Medulla oblongata (tissue), 1 donor: ENCODE measurements at regions not wholly inside any gene's neighbourhood (a gene's known extent, or its start where the extent isn't known, plus 50 kb on each side); places are given as distances from the start of the nearest gene placed in this dataset.
A peak's percentile ranks its signal among the peaks of the same experiment; 100 is the strongest.
"Not testable (repeated sequence)": the region's sequence is repeated elsewhere in the genome, so short reads cannot be mapped to it uniquely, and the experiment has no call there.

Source experiments
- DNase-seq: peaks from one replicate; pipeline ENCODE4 v3.0.0-alpha.2; 2015; ENCODE audit errors: extremely low spot score

DNA sequence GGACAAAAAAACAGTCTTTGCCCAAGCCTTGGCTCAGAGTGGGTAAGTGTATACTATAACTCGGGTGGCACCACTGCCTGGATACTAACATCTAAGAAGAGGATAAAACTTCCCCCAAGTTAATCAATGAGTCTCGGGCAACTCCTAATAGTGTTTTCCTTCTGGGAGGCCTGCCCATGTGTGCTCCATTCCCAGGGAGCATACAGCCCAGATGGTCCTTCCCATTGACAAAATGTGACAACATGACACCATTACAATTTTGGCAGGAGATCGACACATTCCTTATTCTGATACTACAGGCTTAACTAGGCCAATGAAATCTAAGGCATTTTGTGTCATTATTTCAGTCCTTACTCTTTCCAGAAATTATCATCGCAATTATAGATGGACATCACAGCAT is 52.7 kb upstream of the CRIM1 start:
- no peak for DNase-seq

DNA sequence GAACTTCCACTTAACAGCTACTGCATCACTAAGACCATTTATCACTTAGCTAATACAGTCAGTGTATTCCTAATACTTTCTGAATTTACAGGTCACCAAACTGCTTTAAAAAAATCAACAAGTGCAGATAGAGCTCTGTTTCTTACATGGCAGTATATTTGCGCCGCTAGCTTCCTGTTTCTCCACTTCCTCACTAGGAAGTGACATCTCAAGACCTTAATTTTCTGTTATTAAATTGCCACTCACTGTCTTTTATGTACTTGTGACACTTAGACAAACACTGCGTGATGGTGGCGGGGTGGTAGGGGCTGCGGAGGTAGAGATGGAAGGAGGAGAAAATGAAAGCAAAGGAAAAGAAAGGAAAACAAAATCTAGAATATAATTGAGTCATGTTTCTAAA is 53.7 kb upstream of the CRIM1 start:
- no peak for DNase-seq

DNA sequence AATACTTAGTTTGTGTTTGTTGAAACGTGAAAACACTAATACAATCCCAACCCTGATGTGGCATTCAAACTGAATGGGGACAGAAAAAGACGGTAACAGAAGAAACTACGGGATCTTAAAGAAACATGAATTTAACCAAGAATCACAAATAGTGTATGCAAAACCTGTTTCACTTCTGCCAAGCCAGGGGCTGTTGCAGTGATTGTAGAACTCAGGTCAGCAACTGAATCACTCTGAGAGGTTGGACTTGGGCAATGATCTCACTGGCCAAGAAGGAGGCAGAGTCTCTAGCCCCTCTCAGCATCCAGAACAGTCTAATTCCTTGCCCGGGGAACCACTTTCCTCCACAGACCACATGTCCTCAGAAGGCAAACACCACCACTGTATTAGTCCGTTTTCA is 54.9 kb upstream of the CRIM1 start:
- no peak for DNase-seq

DNA sequence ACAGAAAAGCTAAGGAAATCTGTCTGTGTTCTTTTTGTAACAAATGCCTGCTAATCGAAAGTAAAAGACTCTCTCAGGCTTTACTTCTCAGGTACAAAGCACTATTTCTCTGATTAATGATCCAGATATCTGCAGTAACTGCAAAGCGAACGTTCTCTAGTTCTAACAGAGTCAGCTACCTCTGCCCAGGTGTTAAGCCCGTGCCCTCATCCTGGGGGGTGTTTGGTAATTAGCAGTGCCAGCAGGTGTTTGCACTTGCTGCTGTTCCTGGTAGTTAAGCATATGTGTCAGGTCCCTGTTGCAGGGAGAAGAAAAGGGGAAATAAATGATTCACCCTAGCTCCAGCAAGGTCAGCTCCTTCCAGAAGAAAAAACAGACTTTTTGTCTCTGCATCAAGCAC is 58.8 kb upstream of the CRIM1 start:
- no peak for DNase-seq

DNA sequence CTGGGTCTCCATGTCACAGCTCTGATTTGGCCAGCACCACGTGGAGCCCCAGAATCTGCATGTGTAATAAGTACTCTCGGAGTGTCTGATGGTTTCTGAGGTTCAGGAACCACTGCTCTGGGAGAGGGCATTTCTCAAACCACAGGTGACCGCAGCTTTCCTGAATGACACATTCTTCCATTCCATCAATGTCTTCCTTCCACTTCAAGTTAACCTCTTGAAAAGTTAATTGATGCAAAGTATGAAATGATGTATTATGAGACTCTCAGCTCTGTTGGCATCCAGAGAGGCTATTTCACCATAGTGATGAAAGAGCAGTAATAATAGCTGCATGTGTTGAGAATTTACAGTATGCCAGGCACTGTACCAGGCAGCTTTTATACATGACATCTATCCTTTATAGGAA is 61.3 kb upstream of the CRIM1 start:
- DNase-seq: no peak

DNA sequence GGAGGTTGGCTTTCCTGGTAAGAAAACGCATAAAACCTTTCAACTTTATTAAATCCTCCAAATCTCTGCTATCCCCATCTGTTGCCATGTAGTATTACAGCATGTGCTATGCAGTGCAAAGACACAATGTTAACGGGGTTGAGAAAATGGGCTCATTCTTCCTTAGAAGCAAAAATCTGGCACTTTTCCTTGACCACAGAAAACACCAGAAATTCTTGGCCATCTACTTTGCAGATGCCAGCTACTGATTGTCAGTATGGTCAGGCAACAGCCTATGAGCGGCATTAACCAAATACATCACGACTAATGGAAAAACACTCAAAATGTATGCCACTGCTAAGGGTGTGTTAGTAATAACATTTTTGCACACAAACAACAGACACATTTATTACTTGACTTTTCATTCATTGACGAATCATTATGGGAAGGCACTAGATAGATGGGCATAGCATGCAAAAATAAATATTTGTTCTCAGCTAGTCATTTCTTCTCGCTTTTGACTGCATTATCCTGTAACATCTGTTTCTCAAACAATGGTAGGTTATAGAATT is 65.2 kb upstream of the CRIM1 start:
- DNase-seq: peak; percentile 19

DNA sequence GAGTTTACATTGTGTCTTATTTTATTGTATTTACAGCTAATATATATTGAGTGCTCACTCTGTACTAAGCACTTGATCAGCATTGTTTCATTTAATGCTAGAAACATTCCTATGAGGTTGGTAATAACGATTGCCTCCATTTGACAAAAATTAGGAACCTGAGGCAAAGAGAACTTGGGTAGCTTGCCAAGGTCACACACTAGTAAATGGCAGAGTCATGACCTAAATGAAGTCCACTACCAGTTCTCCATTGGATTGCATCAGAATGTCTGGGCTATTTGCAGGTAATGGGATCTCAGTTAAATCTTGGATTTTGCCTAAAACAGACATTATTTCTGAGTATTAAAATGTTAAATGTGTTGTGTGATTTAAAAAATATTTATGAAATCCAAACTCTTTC is 65.8 kb upstream of the CRIM1 start:
- no peak for DNase-seq

DNA sequence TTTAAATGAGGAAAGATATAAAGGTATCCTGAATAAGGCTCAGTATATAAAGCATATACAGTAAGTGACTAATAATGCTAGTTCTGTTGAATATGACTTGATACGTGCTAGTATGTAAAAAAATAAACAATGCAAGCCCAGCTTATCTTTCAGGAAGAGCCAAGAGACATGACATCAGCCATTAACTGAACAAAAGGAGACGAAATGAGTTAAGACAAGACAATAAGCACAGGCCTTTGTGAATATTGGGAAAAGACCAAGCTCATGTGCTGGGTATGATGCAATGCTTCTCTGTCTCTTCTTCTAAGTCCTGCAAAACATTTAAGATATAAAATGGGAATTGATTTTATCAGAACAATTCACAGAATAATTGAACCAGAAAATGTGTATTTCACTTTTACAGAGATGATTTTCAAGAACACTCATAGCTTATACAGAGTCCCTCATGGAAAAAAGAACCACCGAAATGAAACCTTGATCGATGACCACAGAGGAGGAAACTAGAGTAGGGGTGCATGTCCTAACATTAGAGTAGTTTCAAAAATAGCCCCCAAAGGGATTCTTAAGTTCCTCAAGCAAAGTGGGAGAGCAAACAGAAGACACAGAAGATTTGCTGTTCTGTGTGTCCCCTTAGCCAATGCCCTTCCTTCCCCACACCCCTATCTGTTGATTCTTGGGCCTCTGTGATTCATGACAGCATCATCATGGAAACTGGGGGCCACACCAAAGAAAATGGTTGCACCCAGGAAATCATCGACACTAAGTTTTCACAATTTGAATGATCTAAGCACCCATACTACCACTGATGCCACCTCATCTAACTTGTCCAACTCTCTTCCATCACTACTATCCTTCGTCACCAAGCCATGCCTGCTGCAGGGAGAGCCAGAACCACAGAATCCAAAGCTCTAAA is 68.0 kb upstream of the CRIM1 start:
- DNase-seq: no peak

DNA sequence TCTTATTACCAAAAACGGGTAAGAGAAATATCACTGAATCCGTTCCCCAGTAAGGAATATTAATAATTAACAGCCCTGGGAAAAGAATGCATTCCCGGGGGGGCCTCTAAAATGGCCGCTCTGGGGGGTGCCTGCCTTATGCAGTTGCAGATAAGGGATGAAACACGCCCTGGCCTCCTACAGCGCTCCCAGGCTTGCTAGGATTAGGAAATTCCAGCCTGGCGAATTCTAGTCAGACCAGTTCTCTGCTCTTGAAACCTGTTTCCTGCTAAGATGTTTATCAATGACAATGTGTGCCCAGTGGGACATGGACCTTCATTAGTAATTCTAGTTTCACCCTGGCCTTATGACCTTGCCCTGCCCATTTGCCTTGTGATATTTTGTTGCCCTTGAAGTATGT is 76.1 kb upstream of the CRIM1 start:
- not testable (repeated sequence) for DNase-seq

DNA sequence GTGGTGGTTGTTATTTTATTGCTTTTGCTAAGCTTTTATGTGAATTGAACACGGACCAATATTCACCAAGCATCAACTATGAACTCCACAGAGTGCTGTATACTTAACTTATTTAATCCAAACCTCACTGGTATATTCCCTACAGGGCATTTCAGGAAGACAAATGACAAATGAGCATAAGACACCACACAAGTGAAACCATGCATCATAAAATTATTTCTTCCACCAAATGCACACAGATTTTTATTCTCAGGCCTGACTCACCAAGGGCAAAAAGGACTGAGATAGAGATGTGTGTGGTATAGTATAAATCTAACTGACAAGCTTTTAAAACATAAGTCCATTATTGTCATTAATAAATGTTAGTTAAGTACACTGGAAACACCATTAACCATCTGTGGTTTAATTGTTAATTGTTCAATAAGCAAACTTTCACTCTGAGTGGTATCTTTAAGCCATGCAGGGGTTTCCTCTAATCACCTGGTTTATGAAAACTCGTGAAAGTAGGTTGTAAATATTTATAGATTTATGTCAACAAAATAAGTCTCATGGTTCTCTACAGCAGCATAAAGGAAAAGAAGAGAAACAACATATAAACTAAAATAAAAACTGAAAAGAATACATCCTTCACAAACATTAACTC is 77.6 kb upstream of the CRIM1 start:
- no peak for DNase-seq

DNA sequence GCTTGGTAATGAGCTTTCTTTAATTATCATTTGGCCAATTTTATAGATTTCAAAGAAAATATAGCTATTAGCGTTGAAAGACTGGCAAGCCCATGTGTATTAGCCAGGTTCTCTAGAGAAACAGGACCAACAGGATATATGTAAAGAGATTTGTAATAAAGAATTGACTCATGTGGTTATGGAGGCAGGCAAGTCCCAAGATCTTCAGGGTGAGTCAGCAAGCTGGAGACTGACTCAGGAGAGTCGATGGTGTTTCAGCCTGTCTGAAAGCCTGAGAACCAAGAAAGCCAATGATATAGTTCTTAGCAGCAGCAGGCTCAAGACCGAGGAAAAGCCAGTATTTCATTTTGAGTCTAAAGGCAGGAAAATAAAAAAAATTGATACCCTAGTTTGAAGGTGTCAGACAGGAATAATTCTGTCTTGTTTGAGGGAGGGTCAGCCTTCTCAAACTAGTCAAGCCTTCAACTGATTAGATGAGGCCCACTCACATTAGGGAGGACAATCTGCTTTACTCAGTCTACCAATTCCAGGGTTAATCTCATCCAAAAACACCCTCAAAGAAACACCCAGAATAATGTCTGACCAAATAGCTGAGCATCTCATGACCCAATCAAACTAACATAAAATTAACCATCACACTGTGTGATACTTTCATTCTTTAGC is 78.3 kb upstream of the CRIM1 start:
- no peak for DNase-seq

DNA sequence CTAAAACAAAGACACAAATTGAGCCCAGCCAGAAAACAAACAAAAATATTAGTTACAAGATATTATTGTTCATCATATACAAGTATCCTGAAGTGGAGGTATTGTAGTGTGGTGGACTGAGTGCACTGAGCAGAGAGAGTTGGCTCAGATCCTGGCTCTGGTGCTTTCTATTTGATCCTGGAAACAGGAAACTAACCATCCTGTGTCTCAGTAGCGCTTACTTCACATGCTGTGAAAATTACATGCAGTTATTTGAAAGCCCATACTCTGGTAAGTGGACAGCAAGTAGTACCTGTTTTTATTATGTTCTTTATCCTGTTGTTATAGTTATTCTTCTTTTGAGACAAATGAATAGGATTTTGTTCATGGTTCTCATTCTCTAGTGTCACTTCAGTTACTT is 84.3 kb upstream of the CRIM1 start:
- DNase-seq: no peak

DNA sequence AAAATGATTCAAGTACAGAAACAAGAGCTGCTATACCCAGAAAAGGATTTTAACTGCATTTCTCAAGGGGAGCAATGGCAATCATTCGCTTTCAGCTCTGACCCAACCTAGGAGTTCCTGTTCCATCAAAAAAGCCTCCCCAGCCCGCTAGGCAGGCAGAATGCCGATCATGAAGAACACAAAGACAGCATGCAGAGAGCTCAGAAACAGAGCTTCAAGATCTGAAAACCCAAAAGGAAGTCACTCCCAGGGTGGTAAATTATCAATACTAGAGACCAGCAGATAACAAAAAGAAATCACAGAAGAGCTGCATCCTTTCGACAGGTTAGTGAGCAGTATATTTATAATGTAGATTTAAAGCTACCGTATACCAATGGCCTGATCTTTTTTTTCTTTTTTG is 84.8 kb upstream of the CRIM1 start:
- DNase-seq: no peak

DNA sequence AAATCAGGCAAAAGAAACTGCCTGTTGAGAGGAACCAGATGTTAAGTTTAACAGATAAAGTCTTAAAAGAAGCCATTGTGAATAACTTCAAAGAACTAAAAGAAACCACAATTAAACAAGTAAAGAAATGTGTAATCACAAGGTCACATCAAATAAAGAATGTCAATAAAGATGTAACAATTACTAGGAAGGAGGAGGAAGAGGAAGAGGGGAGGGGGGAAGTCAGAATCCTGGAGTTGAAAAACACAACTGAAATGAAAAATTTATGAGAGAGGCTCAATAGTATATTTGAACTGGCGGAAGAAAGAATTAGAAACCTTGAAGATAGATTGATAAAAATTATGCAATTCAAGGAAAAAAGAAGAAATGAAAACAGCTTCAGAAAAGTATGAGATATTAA is 88.4 kb upstream of the CRIM1 start:
- DNase-seq: no peak

DNA sequence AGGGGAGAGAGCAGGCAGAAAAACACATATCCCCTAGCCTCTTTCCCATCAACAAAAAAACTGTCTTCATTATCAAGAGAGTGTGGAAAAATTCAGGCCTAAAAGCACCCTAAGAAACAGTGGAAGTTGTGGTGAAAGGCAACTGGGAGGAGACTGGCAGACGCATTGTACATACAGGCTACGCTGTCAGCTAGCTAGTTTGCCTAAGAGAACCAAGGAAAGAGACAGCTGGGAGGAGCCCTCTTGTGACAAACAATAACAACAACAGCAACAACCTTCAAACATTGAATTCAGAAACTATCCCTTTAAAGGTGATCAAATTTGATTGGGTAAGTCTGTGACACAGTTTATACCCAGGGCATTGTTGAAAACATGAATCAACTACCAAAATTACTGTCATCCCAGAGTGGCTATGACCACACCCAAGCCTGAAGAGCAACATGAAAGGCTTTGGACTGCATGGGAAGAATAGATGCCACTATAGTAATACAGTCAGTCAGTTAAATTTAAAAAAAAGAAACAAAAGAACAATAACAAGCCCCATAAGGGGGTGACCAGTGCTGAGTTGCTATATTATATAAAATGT is 88.9 kb upstream of the CRIM1 start:
- no peak for DNase-seq

DNA sequence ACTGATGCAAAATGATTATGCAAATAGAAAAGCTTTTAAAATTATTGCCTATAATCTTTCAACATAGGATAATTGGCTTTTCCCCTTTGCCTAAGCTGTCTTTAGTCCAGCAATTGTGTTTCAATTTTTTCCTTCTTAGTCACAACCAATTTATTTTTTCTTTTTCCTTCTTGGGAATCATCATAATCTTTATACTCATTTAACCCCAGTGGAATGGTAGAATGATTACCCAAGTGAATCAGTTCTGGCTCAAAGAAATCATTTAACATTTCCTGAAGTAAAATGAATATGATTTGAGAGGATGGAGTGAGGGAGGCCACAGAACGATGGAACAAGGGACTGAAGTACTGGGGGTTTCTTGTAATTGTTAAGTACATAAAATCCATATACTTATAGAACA is 93.0 kb upstream of the CRIM1 start:
- DNase-seq: no peak

DNA sequence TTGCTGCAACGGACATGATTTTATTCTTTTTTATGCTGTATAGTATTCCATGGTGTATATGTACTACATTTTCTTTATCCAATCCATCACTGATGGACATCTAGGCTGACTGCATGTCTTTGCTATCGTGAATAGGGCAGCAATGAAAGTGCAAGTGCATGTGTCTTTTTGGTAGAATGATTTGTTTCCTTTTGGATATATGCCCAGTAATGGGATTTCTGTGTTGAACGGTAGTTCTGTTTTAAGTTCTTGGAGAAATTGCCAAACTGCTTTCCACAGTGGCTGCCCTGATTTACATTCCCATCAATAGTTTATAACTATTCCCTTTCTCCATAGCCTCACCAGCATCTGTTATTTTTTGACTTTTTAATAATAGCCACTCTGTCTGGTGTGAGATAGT is 99.7 kb upstream of the CRIM1 start:
- DNase-seq: no peak

DNA sequence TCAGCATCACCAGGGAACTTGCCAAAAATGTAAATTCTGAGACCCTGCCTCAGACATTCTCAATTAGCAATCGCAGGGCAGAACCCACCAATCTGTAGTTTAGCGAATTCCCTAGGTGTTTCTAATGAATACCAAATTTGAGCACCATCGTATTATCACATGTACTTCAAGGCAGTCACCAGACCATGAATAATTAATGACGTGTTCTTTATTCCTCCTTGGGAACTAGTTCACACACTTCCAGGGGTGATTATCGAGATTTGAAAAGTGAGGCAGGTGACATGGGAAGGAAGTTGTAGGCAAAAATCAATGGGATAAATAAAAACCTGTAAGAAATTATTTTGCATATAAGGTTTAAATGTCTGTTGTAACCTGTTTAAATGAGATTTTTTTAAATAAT is 102.5 kb upstream of the CRIM1 start:
- DNase-seq: no peak

DNA sequence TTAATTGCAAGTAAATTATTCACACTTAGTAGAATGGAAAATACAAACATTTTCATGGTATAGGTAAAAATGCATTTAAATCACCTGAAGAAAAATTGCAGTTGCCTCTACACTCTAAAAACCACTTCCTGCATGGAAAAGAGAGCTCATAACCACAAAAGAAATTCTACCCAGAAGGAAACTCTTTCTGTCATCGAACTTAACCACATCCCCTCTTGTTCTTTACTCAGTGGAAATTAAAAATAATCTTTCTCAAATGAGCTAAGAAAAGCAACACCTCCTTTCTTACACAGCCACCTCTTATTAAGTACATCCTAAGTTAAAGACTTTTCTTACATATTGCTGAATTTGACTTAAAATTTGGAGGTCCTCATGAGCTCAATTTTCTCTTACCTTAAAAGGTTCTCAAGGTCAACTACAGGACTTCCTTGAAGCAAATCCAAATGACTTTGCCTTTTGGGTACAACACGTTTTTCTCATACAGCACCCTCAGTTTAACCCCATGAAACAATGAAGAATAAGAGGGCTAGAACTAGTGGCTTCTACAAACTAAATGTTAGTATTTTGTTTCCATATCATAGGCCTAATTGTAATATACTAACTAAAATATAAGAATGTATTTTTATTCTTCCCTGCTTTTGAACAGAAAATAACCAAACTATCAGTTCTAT is 109.1 kb upstream of the CRIM1 start:
- DNase-seq: no peak

DNA sequence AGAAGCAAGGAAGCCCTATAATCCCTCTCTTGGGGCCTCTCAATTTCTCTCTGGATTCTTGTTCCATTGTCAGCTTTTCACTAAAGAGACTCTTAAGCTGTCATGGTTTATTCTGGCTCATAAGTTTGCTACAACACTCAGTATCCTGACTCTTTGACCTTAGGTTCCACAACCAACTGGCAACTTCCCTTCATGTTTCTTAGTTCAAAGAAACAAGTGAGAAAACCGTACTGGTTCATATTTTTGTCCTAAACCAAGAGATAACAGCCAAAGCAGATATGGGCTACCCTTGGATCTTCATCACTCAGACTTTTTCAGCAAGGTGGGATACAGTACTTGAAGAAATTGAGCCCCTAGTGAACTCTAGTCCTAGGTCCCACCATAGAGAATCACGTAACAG is 109.9 kb upstream of the CRIM1 start:
- no peak for DNase-seq

DNA sequence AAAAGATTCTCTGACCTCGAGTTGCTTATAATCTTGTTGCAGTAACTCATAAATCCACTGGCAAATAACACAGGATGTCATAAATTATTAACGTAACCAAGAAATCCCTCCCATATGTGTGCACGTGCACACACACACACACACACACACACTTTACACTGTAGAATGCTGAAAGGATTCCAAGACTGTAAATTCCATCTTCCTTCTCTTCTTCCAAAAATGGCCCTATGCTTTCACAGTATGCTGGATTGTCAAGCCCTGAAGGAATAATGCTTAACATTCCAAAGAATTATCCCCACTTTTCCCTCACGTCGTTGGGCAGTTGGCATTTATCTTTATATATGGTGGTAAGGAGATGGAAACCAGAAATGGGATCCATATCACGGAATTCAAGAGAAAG is 117.5 kb upstream of the CRIM1 start:
- DNase-seq: no peak

DNA sequence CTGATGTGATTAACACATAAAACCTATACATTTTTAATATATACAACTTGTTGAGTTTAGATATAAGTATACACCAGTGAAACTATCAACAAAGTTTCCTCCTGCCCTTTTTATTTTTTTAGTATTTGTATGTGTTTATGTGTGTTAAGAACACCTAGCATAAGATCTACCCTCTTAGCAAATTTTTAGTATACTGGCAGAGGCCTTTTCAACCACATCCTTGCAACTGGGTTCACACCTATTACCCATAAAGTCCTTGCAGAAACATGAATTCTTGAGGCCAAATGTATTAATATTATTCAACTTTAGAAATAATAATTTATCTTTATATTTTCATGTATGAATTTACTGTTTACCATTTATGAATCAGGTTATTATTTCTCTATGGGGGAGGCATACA is 119.7 kb upstream of the CRIM1 start:
- no peak for DNase-seq
